GM21737 (cell line): ENCODE measurements at regions not wholly inside any gene's neighbourhood (a gene's known extent, or its start where the extent isn't known, plus 50 kb on each side); places are given as distances from the start of the nearest gene placed in this dataset.
"Not testable (repeated sequence)": the region's sequence is repeated elsewhere in the genome, so short reads cannot be mapped to it uniquely, and the experiment has no call there.

ENCODE experiments used
- ATAC-seq: cut with Tn5 transposase; IDR thresholded peaks from one replicate; pipeline ENCODE4 v1.9.1; 2021; ENCODE audit warnings: mild to moderate bottlenecking, moderate library complexity; ENCODE audit not compliant: unreplicated experiment

DNA sequence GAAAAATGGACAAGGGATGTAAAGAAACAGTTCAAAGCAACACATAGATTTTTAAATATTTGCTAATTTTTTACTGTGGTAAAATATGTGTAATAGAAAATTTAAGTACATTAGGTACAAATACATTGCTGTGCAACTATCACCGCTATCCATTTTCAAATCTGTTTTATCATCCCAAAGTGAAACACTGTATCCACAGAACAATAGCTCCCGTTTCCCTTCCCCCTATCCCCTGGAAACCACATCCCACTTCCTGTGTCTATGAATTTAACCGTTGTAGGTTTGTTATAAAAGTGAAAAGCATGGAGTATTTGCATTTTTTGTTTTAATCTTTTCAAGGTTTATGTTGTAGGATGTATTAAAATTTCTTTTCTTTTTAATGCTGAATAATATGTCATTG, 152.9 kb upstream of the HSFY1 start:
- not testable (repeated sequence) for ATAC-seq

DNA sequence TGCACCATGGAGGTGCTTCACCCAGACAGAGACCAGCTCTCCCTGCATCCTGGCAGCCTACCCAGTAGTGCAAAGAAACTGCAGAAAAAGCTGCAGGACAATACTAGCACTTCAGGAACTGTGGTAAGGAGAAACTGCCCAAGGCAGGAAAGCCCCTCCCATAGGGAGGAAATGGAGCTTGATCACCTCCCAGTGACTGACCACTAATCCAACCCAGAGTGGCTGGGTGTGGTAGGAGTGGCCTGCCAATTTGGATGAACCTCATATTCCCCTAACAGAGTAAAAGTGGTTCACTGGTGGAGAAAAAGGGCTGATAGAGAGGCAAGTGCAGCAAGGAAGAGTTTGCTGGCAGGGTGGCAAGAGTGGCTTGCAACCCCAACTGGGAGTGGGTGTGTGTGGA, 125.7 kb upstream of the HSFY1 start:
- ATAC-seq: not testable (repeated sequence)

DNA sequence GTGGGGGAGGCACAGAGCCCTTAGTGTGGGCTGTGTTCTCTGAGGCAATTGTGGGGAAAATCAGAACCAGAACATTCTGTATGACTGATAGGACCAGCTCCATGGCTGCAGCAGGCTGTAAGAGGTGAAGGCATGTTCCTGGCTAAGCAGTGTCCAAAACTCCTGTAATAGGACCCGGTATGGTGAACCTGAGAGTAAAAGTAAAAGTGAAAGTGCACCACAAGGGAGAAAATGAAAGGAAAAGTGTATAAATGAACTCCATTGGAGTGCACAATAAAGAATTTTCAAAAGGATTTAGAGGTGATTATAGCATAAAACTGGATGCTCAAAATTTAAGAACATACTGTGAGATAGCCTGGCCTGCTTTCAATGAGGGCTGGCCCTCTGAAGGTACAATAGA, 125.1 kb upstream of the HSFY1 start:
- ATAC-seq: not testable (repeated sequence)

DNA sequence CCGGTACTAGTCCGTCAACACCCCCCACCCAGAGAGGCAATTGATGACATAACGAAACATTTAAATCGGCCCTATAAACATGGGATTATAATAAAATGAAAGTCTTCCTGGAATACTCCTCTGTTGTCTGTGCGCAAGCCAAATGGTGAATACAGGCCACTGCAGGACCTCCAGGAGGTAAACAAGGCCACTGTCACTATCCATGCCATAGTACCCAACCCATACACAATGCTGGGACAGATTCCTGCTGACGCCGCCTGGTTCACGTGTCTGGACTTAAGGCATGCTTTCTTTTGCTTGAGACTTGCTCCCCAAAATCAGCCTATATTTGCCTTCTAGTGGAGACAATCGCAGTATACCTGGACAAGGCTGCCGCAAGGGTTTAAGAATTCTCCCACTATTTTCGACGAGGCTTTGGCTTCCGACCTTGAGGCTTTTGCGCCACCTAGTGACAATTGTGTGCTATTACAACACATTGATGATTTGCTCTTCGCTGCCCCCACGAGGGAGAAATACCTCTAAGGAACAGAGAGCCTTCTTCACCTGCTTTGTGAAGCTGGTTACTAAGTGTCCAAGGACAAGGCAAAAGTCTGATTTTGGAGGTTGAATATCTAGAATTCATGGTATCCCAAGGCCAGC, 122.4 kb upstream of the HSFY1 start:
- not testable (repeated sequence) for ATAC-seq

DNA sequence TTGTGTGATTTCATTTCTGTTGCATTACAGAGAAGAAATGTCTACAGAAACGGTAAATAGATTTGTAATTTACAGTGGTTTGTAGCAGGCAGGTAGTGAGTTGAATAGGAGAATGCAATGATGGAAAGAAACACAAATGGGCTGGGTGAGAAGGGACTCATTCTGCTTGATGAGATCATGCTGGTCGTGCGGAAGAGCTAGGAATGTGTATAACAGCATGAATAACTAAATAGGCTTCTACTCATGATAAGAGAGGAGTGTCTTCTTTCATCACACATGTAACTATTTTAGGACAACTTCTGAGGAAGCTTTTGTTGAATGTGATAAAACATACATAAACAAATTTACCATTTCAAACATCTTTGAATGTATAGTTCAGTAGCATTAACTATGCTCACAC, 113.0 kb upstream of the HSFY1 start:
- not testable (repeated sequence) for ATAC-seq

DNA sequence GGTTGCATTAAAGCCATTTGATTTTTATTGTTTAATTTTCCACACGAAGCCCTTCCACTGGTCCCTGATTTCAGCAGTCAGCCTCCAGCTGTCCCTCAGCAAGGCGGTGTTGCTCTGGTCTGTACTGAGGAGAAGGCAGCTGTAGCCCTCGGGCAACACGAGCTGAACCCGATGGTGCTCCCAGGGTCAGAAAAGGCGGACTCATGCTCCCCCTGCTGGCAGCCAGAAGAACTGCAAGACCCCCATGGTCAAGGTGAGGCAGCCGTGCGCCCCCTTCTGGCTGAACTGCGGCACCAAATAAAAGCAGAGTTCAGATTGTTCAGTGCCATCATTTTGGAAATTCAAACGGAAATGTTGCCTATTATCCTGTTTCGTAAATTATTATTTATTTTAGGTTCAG, 100.7 kb upstream of the HSFY1 start:
- ATAC-seq: peak; percentile 74

DNA sequence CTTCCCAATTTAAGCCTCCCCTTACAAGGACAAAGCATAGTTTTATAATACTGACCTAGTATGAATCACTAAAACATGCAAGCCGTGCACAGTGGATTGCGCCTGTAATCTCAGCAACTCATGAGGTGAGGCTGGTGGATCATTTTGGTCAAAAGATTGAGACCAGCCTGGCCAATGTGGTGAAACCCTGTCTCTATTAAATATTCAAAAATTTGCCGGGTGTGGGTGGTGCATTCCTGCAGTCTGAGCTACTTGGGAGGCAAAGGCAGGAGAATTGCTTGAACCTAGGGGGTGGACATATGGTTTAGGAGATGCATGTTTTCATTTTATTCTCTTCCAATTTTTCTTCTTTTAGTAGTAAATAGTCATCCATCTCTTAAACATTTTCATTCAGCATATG, 93.7 kb upstream of the HSFY1 start:
- ATAC-seq: not testable (repeated sequence)

DNA sequence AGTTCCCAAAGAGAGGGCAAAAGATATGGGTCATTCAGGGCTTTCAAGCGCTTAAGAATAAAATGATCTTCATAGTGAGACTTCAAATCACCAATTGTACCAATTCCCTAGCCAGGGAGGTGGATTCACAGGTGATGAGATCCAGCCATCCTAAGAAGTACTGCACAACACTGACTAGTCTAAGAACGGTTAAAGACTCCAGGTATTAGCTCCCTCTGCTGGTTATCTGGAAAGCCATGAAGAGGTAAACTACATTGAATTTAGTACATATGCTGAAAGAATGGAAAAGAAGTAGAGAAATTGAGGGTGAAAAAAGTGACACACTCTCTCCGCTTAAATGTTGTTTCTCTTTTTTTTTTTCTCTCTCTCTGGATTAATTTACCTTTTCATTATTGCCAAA, 87.4 kb upstream of the HSFY1 start:
- ATAC-seq: not testable (repeated sequence)

DNA sequence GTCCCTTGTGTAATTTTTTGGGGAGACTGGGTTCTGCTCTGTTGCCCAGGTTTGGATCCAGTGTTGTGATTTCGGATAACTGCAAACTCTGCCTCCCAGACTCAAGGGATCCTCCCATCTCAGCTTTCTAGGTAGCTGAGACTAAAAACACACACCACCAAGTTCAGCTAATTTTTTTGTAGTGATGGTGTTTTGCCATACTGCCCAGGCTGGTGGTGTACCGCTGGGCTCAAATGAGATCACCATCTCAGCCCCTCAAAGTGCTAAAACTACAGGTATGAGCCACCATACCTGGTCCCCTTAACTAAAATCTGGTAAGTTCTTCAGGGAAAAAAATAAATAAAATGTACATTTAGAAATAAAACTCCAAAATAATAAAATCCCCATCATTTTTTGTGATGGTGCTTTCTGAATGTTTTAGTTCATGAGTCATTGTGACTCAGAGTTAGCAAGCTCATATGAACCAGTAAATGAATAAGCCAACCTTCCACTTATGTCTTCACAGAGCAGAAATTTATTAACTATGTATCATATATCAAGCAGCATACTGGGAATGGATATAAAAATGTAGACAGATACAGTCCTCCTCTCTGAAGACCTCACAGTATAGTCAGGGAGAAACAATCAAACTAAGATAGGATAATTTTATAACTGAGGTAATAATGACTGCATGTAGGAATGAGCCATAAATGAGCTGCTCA, 85.2 kb upstream of the HSFY1 start:
- not testable (repeated sequence) for ATAC-seq

DNA sequence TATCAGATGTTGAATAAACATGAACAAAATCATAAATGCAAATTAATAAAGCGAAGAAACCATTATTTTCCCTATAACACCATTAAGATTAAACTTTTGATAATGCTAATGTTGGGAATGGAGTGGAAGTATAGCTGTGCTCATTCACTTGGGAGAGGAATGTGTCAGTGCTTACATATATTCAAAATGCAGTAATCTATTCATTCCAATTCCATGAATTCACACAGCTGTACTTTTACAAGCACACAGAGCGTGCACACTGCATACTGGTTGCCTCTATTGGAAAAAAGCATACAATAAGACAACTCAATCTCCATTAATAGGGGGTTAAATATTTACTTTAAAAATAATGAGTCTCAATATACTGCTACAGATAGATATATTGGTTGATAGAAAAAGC, 81.7 kb upstream of the HSFY1 start:
- not testable (repeated sequence) for ATAC-seq

DNA sequence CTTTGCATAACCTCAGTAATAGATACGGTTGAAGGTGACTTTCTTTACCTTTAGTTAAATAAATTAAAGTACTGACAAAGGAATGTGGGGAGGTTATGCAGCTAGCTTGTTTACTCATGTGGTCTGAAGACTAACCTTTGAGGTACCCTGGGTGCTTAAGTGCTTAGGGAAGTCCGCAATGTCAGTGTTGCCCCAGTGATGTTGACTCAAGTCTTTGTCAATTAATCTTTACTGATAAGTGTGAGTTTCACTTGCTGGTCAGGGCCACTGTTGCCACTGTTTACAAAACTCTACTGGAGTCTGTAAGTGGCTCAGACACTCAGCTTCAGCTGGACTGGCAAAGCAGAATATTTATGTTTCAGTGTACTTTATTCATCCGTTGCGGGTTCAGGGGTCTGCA, 79.9 kb upstream of the HSFY1 start:
- not testable (repeated sequence) for ATAC-seq

DNA sequence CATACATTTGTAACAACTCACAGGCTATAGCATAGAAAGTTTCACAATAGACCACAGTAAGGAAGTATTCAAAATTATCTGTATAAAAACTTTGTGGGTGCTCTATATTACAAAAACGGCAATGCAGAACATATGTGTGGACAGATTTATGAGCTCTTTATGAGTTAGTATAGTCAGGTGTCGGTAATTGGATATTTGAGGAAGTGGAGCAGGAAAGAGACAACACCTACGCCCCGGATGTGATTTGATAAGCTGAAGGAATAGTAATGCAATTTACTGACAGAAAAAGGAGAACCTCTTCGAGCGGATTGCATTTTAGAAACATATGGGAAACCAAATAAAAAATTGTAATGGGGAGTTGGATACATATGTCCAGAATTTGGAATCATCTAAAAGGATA, 63.2 kb upstream of the HSFY1 start:
- not testable (repeated sequence) for ATAC-seq
